ENCODE measurements at regions not wholly inside any gene's neighbourhood (a gene's known extent, or its start where the extent isn't known, plus 50 kb on each side); places are given as distances from the start of the nearest gene placed in this dataset.

GRCh38 chr1:240031414-240031813 is 60.3 kb upstream of the FMN2 start:
- no peak for DNase-seq (ENCODE audit: low spot score)

GRCh38 chr1:240033406-240033805 is 58.3 kb upstream of the FMN2 start:
- DNase-seq (ENCODE audit: low spot score): no peak

GRCh38 chr1:240036526-240036925 is 55.2 kb upstream of the FMN2 start:
- no peak for DNase-seq (ENCODE audit: low spot score)
